Naive thymus-derived CD8-positive, alpha-beta T cell (primary cell): ENCODE measurements at regions not wholly inside any gene's neighbourhood (a gene's known extent, or its start where the extent isn't known, plus 50 kb on each side); places are given as distances from the start of the nearest gene placed in this dataset.
"Not testable (repeated sequence)": the region's sequence is repeated elsewhere in the genome, so short reads cannot be mapped to it uniquely, and the experiment has no call there.

Experiments used
- ATAC-seq, 2 donors: fragments of 150-1000 bp; cut with Tn5 transposase in 1 of 2; sonication (Bioruptor Pico), chemical (Tn5 transposase) in 1 of 2; 1 replicate in 1 of 2; 2 replicates in 1 of 2; pipeline ENCODE4 v1.10.0; 2021; ENCODE audit warnings: mild to moderate bottlenecking in 2 of 2, moderate library complexity in 2 of 2
- POLR2A ChIA-PET: fragments of 350-600 bp; sonication (Branson Sonifier 250); formaldehyde crosslinking; loops from one replicate; lab custom pipeline; 2021; ENCODE audit warnings: antibody characterized with exemption; lab: Charles Lee
- DNase-seq, 10 donors: peaks; one replicate each; pipeline versions ENCODE4 v3.0.0 to v3.0.0-alpha.2; 2020 to 2022
- H3K27ac Mint-ChIP-seq, 10 donors: one replicate each; pipeline ENCODE4 v1.8.0; 2020 to 2022; ENCODE audit warnings: mild to moderate bottlenecking in 10 of 10, mixed read lengths in 10 of 10, moderate library complexity in 4 of 10, inconsistent platforms in 1 of 10
- H3K27me3 Mint-ChIP-seq, 5 donors: one replicate each; pipeline ENCODE4 v1.8.0; 2021 to 2022; ENCODE audit warnings: mixed read lengths in 5 of 5
- H3K36me3 Mint-ChIP-seq, 3 donors: one replicate each; pipeline ENCODE4 v1.8.0; 2020 to 2022; ENCODE audit warnings: mixed read lengths in 3 of 3, mild to moderate bottlenecking in 2 of 3, inconsistent platforms in 1 of 3
- H3K4me1 Mint-ChIP-seq, 4 donors: one replicate each; pipeline ENCODE4 v1.8.0; 2021 to 2022; ENCODE audit warnings: mixed read lengths in 4 of 4
- H3K4me3 Mint-ChIP-seq, 10 donors: one replicate each; pipeline ENCODE4 v1.8.0; 2020 to 2022; ENCODE audit warnings: mild to moderate bottlenecking in 10 of 10, mixed read lengths in 10 of 10, moderate library complexity in 6 of 10, inconsistent platforms in 1 of 10
- H3K9me3 Mint-ChIP-seq, 9 donors: one replicate each; pipeline ENCODE4 v1.8.0; 2020 to 2022; ENCODE audit warnings: mixed read lengths in 9 of 9, mild to moderate bottlenecking in 3 of 9, inconsistent platforms in 1 of 9, moderate library complexity in 1 of 9

DNA sequence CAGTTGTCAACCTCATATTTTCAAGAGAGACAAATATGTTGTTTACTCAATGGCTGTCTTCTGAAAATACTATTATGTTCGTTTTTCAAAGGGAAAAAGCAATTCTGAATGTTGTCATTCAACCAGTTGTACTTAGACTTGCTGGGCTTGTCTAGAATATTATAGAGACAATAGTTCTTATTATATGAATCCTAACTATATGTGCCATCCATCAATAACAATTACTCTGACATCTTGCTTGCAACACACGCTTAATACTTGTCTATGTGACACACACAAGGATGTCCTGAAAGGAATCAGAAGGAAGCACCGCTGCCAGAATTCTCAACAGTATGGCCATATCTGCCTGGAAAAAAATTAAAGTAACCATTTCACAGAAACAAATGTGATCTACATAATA is 283.3 kb upstream of the NRSN1 start:
- ATAC-seq: no peak
- Mint-ChIP-seq H3K27me3 (no peaks in the 10 kb centered on the region), H3K4me1 (no peaks in the 10 kb centered on the region), H3K9me3 (peaks cover 0 to 10% (median 0%) of the 10 kb centered on the region in 9 donors), H3K4me3 (no peak overlapping the region), H3K27ac (no peak overlapping the region), H3K36me3 (no peaks in the 10 kb centered on the region)
- DNase-seq: no peak
- POLR2A ChIA-PET: no interaction called here

DNA sequence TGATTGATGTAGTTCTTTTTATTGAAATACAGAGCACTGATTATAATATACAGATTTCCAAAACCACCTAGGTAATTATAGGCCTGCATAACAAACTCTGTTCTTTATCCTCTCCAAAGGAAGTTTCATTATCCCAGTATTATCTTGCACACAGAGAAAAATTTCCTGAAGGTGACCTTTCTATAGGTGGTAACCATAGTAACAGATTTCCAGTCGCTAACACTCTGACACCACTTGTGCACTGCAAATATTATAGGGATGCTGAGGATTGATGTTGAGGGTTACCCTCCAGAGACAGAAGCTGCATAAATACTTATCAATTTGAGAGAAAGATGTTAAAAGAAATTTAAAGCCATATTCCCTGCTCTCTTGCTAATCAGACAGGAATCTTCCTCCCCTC is 274.5 kb upstream of the NRSN1 start:
- Mint-ChIP-seq H3K27me3 (no peaks in the 10 kb centered on the region), H3K36me3 (no peaks in the 10 kb centered on the region)

DNA sequence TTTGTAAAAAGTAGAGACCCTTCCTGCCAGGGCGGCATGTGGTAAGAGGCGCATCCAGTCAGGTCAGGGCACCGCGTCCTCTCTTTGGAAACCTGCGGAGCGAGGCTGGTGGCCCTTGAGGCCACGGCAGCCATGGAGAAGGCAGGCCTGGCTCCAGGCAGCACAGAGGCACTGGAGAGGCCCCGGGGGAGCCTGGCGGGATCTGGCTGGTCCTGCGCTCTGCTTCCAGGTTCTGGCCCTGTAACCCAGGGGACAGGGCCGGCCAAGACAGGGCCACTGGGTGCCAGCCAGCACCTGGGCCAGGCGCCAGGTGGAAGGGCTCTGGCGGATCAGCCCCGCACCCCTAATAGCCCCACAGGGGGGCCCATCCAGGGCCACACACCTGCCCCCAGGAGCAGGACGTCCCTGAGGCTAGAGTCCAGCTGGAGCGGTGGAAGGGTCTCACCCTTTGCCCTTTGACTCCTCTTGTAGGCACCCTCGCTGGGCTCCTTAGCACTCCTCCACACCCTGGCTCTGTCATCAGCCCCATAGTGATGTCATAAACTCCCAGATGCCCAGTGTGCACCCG is 272.4 kb upstream of the NRSN1 start:
- POLR2A ChIA-PET, H3K27ac Mint-ChIP-seq, H3K4me3 Mint-ChIP-seq, H3K4me1 Mint-ChIP-seq, DNase-seq, H3K36me3 Mint-ChIP-seq, ATAC-seq, H3K27me3 Mint-ChIP-seq: not testable (repeated sequence)
- H3K9me3 Mint-ChIP-seq: peaks cover 0 to 14% (median 3%) of the 10 kb centered on the region in 9 donors

More for the DNA sequence above, 274.5 kb upstream of the NRSN1 start:
- ATAC-seq: no peak
- no peak overlapping the region for H3K4me3 Mint-ChIP-seq
- H3K27ac Mint-ChIP-seq: no peak overlapping the region
- POLR2A ChIA-PET: no interaction called here
- H3K4me1 Mint-ChIP-seq: no peaks in the 10 kb centered on the region
- DNase-seq: no peak
- H3K9me3 Mint-ChIP-seq: peaks cover 0 to 3% (median 0%) of the 10 kb centered on the region in 9 donors

DNA sequence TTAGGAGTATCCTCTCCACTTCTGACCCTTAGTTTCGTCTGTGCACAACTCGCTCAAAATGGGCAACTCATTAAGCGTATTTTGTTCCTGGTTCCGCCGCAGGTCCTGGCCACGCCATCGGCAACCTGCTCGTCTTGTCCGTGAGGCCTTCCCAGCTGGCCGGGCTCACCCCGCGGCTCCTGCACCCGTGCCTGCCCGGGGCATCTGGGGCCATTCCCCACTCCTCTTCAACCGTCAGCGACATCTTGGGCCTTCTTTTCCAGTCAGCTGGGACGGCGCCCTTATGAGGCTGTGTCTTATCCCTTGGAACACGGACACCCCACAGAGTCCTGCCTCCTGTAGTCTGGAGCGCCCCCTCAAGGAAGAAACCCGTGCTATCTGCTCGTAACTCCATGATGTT is 271.9 kb upstream of the NRSN1 start:
- POLR2A ChIA-PET, H3K4me3 Mint-ChIP-seq, H3K4me1 Mint-ChIP-seq, H3K27me3 Mint-ChIP-seq, DNase-seq, H3K27ac Mint-ChIP-seq, H3K36me3 Mint-ChIP-seq, ATAC-seq: not testable (repeated sequence)
- peaks cover 0 to 18% (median 3%) of the 10 kb centered on the region in 9 donors for H3K9me3 Mint-ChIP-seq

DNA sequence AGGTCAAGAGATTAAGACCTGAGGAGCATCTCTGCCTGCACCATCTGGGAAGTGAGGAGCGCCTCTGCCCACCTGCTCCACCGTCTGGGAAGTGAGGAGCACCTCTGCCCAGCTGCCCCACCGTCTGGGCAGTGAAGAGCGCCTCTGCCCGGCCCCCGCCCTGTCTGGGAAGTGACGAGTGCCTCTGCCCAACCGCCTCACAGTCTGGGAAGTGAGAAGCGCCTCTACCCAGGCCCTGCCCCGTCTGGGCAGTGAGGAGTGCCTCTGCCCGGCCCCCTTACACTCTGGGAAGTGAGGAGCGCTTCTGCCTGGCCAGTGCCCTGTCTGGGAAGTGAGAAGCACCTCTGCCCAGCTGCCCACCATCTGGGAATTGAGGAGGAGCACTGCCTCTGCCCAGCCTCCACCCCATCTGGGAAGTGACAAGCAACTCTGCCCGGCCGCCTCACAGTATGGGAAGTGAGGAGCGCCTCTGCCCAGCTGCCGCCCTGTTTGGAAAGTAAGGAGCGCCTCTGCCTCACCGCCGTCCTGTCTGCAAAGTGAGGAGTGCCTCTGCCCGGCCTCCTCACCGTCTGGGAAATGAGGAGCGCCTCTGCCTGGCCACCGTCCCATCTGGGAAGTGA is 270.4 kb upstream of the NRSN1 start:
- Mint-ChIP-seq H3K4me3 (no peak overlapping the region), H3K27ac (no peak overlapping the region), H3K9me3 (peaks cover 0 to 27% (median 3%) of the 10 kb centered on the region in 9 donors), H3K36me3 (no peaks in the 10 kb centered on the region), H3K4me1 (no peaks in the 10 kb centered on the region), H3K27me3 (no peaks in the 10 kb centered on the region)
- ATAC-seq: no peak
- POLR2A ChIA-PET: no interaction called here
- no peak for DNase-seq

DNA sequence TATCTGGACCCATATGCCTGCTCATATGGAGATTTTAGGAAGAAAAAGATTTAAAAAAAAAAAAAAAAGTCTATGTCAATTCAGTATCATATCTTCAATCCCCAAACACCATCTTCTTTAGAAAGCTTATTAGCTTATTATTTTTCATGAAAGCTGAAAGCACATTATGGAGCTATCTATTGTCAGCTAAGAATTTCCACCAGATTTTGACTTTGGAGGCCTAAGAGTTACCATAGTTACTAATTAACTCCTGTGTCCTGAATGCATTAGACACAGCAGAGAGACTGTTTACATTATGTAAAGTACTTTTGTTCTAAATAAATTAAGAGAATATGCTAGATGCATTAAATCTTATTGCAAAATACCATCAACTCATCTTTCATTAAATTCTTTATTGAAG is 255.5 kb upstream of the NRSN1 start:
- no peak overlapping the region for H3K4me3 Mint-ChIP-seq
- DNase-seq: no peak
- H3K36me3 Mint-ChIP-seq: no peaks in the 10 kb centered on the region
- no peaks in the 10 kb centered on the region for H3K4me1 Mint-ChIP-seq
- no peak for ATAC-seq
- H3K27ac Mint-ChIP-seq: no peak overlapping the region
- H3K27me3 Mint-ChIP-seq: no peaks in the 10 kb centered on the region
- POLR2A ChIA-PET: no interaction called here
- peaks cover 0 to 1% (median 0%) of the 10 kb centered on the region in 9 donors for H3K9me3 Mint-ChIP-seq

DNA sequence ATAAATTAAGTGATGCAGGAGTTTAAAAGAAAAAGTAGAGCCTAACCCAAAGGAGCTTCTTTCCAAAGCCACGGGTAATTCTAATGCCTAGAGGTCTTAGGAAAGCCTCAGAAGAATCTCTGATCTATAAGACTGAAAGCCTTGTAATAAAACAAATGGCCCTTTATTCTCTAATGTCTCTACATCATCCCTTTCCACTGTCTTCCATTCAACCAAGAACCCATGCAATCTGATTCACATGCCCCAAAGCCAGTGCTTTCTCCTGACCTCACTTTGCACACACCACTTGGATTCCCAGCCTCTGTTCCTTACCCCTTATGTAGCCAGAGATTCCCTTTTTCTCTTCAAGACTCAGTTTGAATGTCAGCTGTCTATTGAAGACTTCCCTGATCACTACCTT is 252.9 kb upstream of the NRSN1 start:
- no peak for DNase-seq
- H3K27ac Mint-ChIP-seq: no peak overlapping the region
- H3K36me3 Mint-ChIP-seq: no peaks in the 10 kb centered on the region
- no peaks in the 10 kb centered on the region for H3K9me3 Mint-ChIP-seq
- no peak for ATAC-seq
- no peaks in the 10 kb centered on the region for H3K27me3 Mint-ChIP-seq
- no peaks in the 10 kb centered on the region for H3K4me1 Mint-ChIP-seq
- H3K4me3 Mint-ChIP-seq: no peak overlapping the region
- POLR2A ChIA-PET: no interaction called here

DNA sequence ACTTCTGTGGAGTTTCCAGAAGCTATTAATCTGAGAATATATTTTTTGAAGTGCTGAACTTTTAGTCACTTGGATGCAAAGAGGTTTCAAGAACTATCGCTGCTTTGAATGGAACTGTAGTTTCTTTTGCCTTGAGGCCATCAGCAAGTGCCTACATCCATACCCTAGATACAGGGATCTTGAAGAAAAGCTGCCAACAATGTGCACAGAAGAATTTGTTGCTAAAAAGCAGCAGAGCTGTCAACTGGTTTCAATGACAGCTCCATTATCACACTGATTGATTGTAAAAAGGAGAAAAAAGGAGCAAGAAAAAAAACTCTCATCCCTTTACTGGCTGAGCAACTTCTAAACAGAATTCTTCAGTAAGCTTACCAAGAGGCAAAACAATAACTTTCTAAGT is 251.0 kb upstream of the NRSN1 start:
- Mint-ChIP-seq H3K4me1 (no peaks in the 10 kb centered on the region), H3K27ac (no peak overlapping the region), H3K4me3 (no peak overlapping the region), H3K27me3 (peaks cover 0 to 2% (median 0%) of the 10 kb centered on the region in 5 donors), H3K36me3 (no peaks in the 10 kb centered on the region), H3K9me3 (no peaks in the 10 kb centered on the region)
- DNase-seq: no peak
- POLR2A ChIA-PET: no interaction called here
- ATAC-seq: no peak

DNA sequence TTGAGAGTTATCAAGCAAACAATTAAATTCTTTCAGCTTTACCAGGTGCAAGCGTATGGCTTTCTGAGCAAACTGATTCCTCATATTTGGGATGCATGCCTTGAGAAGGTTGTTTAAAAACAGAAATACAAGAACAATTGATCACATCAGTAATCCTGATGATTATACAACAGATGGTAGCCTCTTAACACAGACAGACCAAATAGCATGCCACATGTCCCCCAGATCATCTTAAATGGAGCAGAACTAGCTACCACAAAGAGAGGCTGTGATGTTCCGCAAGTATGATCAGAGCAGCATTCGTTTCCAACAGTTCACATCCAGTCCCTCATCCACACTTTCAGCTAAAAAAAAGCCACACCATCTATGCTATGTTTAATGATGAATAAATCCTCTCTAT is 246.2 kb upstream of the NRSN1 start:
- no peak for DNase-seq
- ATAC-seq: no peak
- Mint-ChIP-seq H3K27me3 (peaks cover 0 to 7% (median 0%) of the 10 kb centered on the region in 5 donors), H3K36me3 (no peaks in the 10 kb centered on the region), H3K4me3 (no peak overlapping the region), H3K9me3 (peaks cover 0 to 6% (median 0%) of the 10 kb centered on the region in 9 donors), H3K27ac (no peak overlapping the region), H3K4me1 (no peaks in the 10 kb centered on the region)
- POLR2A ChIA-PET: no interaction called here

DNA sequence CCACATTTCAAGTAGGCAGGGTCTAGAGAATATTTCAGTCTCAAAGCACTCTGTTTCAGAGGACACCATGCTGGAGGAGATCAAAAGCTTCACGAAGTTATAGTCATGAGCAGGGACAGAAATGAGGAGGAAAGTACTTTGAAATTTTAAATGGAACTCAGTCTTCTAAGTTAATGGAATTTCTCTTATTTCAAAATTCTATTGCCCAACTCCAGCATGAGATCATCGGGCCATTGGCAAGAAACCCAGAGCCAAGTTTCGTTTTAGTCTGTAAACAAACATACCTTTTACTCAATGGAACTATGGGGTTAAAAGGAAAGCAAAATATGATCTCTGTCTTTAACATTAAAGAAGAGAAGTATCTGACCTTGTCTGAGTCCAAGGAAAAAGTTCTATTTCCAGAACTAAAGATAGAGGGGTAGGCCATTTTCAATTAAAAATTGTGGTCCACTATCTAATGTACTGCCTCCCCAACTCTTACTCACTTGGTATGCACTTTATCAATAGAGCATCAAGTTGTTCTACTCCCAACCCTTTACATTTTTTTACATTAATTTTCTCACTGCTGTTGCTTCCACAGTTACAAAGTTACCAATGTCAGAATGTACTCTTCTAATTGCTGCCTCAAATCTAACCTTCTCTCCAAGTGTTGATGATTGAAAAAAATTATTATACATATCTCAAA is 235.3 kb upstream of the NRSN1 start:
- no peak overlapping the region for H3K27ac Mint-ChIP-seq
- H3K36me3 Mint-ChIP-seq: no peaks in the 10 kb centered on the region
- no peaks in the 10 kb centered on the region for H3K27me3 Mint-ChIP-seq
- H3K4me1 Mint-ChIP-seq: no peaks in the 10 kb centered on the region
- ATAC-seq (no peak), DNase-seq (no peak)
- H3K4me3 Mint-ChIP-seq: no peak overlapping the region
- POLR2A ChIA-PET: no interaction called here
- peaks cover 0 to 30% (median 0%) of the 10 kb centered on the region in 9 donors for H3K9me3 Mint-ChIP-seq

DNA sequence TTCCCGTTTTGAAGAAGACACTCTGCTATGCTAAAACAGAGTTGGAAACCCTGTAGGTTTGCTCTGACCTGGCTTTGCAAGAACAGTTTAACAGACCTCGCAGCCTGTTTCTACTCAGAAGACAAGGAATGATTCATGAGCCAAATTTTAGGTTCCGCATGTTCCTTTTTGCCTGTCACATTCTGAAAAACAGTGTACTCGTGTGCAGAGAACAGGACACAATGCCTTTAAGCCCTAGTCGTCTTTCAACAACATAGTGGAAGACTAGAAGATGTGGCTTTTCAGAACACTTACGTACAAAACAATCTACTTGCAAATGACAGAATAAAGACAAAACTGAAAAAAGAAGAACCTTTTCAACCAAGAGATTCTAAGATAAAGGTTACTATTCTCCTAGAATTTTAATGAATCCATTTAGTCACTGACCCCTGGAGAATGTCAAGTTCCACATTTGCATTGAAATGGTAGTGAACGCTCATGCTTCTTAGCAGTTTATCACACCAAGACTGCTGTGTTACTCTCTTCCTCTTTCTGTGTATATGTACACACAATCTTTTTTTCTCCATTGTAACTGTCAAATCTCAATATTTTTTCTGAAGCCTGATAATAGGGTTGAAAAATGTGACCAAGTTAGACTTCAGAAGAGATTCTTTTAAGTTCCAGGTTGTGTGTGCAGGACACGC is 220.7 kb upstream of the NRSN1 start:
- Mint-ChIP-seq H3K27ac (no peak overlapping the region), H3K4me3 (no peak overlapping the region), H3K27me3 (peaks cover 0 to 13% (median 0%) of the 10 kb centered on the region in 5 donors), H3K9me3 (peaks cover 0 to 23% (median 4%) of the 10 kb centered on the region in 9 donors), H3K4me1 (no peaks in the 10 kb centered on the region), H3K36me3 (no peaks in the 10 kb centered on the region)
- no peak for ATAC-seq
- DNase-seq: no peak
- POLR2A ChIA-PET: no interaction called here

DNA sequence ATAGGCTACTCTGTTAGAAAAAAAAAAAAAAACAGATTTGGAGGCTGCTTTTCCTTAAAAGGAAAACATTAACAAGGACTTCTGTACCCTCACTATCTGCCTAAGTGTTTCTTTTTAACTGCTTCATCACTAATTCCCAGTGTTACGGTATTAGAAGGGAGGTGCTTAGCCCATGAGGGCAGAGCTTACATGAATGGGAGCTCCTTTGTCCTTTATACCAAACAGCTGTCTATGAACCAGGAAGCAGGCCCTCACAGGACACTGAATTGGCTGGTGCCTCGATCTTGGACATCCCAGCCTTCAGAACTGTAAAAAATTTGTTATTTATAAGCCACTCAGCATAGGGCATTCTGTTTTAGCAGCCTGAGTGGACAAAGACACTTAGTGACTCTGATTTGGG is 215.6 kb upstream of the NRSN1 start:
- Mint-ChIP-seq H3K36me3 (peaks cover 0 to 3% (median 0%) of the 10 kb centered on the region in 3 donors), H3K4me1 (no peaks in the 10 kb centered on the region), H3K27me3 (peaks cover 0 to 6% (median under 1%) of the 10 kb centered on the region in 5 donors), H3K27ac (no peak overlapping the region), H3K9me3 (peaks cover 0 to 10% (median 4%) of the 10 kb centered on the region in 9 donors), H3K4me3 (no peak overlapping the region)
- POLR2A ChIA-PET: no interaction called here
- DNase-seq: no peak
- no peak for ATAC-seq

DNA sequence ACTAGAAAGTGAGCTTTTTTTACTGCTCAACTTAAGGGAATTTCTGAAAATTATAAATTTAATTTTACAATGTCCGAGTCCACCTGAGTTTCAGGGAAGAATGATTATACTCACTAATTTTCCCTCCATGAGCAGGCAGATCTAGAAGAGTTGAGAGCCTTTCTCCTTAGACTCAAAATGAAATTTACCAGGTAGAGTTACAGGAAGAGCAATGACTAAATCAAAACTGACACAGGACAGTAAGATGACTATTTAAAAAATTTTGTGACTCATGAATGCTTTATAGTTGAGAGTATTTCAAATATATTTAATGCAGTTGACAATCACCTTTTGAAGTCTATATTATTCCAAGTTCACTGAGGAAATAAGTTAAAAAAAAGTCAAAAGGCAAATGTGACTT is 198.1 kb upstream of the NRSN1 start:
- Mint-ChIP-seq H3K9me3 (peaks cover 0 to 14% (median 4%) of the 10 kb centered on the region in 9 donors), H3K4me3 (no peak overlapping the region), H3K27ac (no peak overlapping the region), H3K36me3 (no peaks in the 10 kb centered on the region), H3K27me3 (no peaks in the 10 kb centered on the region), H3K4me1 (no peaks in the 10 kb centered on the region)
- POLR2A ChIA-PET: no interaction called here
- ATAC-seq (no peak), DNase-seq (no peak)
